ENCODE measurements at regions not wholly inside any gene's neighbourhood (a gene's known extent, or its start where the extent isn't known, plus 50 kb on each side); places are given as distances from the start of the nearest gene placed in this dataset.

DNA sequence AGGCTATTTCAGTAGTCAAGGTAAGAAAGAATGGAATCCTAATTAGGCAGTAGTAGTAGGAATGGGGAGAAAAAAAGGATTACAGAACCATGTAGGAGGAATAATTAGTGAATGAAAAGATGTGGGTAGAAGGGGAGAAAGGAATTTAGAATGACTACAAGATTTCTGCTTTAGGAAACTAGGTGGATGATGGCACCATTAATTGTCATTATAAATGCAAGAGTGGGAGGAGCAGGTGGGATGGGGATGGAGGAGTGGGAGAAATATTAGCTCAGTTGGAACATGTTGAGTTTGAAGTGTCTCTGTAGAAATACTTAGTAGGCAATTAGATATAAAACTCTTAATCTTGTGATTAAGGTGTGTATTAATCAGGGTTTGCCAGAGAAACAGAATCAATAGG lies 50.0 kb upstream of the C21orf91 start:
- Histone ChIP-seq H3K4me3 (ENCODE audit: low read length) (no peak overlapping the region), H3K79me2 (ENCODE audit: low read length) (no peaks in the 10 kb centered on the region), H3K4me2 (ENCODE audit: low read length) (no peak overlapping the region), H3K36me3 (replicated peaks; ENCODE audit: low read depth, low read length) (no peaks in the 10 kb centered on the region), H3K27me3 (ENCODE audit: low read depth, low read length) (no peaks in the 10 kb centered on the region), H3K9ac (ENCODE audit: low read length) (no peak overlapping the region), H3K4me1 (ENCODE audit: low read length) (no peaks in the 10 kb centered on the region), H2AFZ (ENCODE audit: low read depth, low read length) (no peak overlapping the region), H3K27ac (ENCODE audit: low read length) (no peak overlapping the region), H3K9me3 (ENCODE audit: insufficient read depth, low read length) (no peaks in the 10 kb centered on the region), H4K20me1 (ENCODE audit: insufficient read depth, low read length) (no peaks in the 10 kb centered on the region)
- TF ChIP-seq, protein P1, sequence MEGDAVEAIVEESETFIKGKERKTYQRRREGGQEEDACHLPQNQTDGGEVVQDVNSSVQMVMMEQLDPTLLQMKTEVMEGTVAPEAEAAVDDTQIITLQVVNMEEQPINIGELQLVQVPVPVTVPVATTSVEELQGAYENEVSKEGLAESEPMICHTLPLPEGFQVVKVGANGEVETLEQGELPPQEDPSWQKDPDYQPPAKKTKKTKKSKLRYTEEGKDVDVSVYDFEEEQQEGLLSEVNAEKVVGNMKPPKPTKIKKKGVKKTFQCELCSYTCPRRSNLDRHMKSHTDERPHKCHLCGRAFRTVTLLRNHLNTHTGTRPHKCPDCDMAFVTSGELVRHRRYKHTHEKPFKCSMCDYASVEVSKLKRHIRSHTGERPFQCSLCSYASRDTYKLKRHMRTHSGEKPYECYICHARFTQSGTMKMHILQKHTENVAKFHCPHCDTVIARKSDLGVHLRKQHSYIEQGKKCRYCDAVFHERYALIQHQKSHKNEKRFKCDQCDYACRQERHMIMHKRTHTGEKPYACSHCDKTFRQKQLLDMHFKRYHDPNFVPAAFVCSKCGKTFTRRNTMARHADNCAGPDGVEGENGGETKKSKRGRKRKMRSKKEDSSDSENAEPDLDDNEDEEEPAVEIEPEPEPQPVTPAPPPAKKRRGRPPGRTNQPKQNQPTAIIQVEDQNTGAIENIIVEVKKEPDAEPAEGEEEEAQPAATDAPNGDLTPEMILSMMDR (IDR thresholded peaks at IDR 0.05; ENCODE audit: low read depth, low read length), result no peak
- no peak for TF ChIP-seq EZH2phosphoT487 (IDR thresholded peaks at IDR 0.05; ENCODE audit: low read depth)
